ENCODE measurements at regions not wholly inside any gene's neighbourhood (a gene's known extent, or its start where the extent isn't known, plus 50 kb on each side); places are given as distances from the start of the nearest gene placed in this dataset.
A peak's percentile ranks its signal among the peaks of the same experiment; 100 is the strongest.

DNA sequence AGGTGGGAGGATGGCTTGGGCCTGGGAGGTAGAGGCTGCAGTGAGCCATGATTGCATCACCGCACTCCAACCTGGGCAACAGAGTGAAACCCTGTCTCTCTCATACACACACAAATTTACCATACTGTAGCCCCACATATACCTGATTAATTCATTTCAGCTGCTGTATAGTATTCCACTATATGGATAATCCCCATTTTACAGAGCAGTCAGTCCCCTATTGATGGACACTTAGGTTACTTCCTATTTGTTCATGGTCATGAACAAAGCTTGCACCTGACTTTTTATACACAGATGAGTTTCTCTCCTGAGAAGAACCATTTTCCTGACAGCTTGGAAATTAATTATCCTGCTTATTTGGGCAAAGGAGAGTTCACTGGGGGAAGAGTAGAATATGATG lies 59.2 kb downstream of the EMX2 start:
- WGBS, 3 donors = 97 to 100% (median 100%) methylated on average over 1 of the region's 1 CpG
- intact Hi-C loops (cut with DNase I) = no loop called here
- no peak overlapping the region for H3K4me3 ChIP-seq
- no peak overlapping the region for H3K27ac ChIP-seq
- no peaks in the 10 kb centered on the region for H3K4me1 ChIP-seq (ENCODE audit: insufficient read depth)
- TF ChIP-seq POLR2A (IDR thresholded peaks at IDR 0.05) = no peak
- TF ChIP-seq, protein P1, sequence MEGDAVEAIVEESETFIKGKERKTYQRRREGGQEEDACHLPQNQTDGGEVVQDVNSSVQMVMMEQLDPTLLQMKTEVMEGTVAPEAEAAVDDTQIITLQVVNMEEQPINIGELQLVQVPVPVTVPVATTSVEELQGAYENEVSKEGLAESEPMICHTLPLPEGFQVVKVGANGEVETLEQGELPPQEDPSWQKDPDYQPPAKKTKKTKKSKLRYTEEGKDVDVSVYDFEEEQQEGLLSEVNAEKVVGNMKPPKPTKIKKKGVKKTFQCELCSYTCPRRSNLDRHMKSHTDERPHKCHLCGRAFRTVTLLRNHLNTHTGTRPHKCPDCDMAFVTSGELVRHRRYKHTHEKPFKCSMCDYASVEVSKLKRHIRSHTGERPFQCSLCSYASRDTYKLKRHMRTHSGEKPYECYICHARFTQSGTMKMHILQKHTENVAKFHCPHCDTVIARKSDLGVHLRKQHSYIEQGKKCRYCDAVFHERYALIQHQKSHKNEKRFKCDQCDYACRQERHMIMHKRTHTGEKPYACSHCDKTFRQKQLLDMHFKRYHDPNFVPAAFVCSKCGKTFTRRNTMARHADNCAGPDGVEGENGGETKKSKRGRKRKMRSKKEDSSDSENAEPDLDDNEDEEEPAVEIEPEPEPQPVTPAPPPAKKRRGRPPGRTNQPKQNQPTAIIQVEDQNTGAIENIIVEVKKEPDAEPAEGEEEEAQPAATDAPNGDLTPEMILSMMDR (IDR thresholded peaks at IDR 0.05) = no peak
- no peaks in the 10 kb centered on the region for H3K36me3 ChIP-seq
- H3K9me3 ChIP-seq = no peaks in the 10 kb centered on the region
- no peak for DNase-seq
- H3K27me3 ChIP-seq = no peaks in the 10 kb centered on the region

DNA sequence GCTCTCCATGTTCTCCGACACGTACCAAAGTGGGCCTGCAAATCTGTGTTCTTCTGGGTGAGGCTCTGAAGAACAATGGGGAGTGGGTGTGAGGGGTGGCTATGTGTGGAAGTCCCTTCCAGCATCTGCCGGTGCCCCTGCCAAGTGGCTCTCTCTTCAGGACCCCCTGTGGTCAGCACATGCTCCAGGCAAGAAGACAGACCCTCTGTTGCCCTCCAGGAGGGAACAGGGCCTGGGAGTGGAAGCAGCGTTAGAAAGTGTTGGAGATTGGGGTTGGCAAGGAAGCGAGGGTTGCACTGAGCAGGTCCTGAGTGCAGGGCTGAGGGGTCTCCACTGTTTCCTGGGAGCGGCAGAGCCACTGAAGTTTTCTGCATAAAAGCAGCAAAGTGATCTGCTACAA lies 60.5 kb downstream of the EMX2 start:
- no peak overlapping the region for H3K4me3 ChIP-seq
- no peaks in the 10 kb centered on the region for H3K27me3 ChIP-seq
- H3K9me3 ChIP-seq = no peaks in the 10 kb centered on the region
- DNase-seq = no peak
- 91 to 98% (median 93%) methylated on average over 6 of the region's 6 CpGs for WGBS, 3 donors
- no peak overlapping the region for H3K27ac ChIP-seq
- no peaks in the 10 kb centered on the region for H3K36me3 ChIP-seq
- TF ChIP-seq, protein P1 (IDR thresholded peaks at IDR 0.05) = no peak
- TF ChIP-seq EP300 (IDR thresholded peaks at IDR 0.05) = no peak
- no peak for TF ChIP-seq POLR2A (IDR thresholded peaks at IDR 0.05)
- H3K4me1 ChIP-seq (ENCODE audit: insufficient read depth) = no peaks in the 10 kb centered on the region
- intact Hi-C loops (cut with DNase I) = no loop called here

DNA sequence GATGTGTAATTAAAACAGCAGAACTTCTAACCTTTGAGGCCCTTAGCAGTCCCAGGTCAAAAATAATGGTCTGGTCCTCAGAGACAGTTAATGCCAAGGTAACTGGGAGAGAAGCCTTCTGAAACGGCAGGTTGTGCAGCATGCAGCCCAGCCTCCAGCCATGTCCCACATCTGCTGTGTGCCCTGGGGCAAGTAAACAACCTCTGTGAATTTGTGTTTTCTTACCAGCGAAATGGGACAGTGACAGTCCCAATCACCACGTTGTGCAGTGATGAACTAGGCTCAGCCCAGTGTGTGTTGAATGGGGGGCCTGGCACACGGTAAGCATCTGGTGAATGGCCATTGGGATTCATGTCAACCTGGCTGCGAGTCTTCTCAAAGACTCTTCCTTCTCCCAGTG lies 61.2 kb downstream of the EMX2 start:
- 82 to 90% (median 85%) methylated on average over 5 of the region's 5 CpGs for WGBS, 3 donors

DNA sequence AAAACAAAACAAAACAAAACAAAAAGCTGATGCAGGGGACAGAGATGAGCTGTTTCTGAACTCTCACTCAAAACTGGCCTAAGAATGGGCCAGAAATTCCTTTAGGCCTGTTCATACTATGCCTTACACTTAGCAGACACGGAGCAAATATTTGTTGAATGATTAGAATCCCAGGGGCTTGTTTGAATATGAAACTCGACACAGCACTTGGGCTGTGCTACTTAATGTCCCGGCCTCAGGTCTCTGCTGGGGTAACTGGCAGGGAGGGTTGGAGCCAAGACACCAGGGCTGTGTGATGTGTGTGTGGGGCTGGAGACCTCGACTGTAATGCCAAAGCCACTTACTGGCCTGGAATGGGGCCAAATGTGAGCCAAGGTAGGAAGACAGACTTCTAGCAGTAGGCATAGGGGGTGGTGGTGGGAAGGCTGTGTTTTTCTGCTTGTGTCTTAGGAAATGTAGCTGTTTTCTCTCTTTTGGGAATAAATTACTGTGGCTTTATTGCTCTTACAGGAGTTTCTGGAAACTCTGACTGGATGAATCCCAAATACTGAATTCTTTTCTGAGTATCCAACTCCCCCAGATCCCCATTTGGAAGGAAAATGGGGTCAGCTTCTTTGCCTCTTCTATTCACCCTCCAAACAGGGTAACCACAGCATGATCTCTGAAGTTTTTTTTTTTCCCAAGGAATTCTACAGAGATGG lies 66.7 kb downstream of the EMX2 start:
- Histone ChIP-seq H3K4me3 (peak overlapping the region; percentile 12), H3K9me3 (no peaks in the 10 kb centered on the region), H3K27ac (peak overlapping the region in 1 of 2 donors; percentile 6), H3K36me3 (no peaks in the 10 kb centered on the region), H3K27me3 (no peaks in the 10 kb centered on the region), H3K4me1 (ENCODE audit: insufficient read depth) (peaks cover 5% of the 10 kb centered on the region)
- WGBS, 3 donors = 3 to 8% (median 6%) methylated on average over 4 of the region's 4 CpGs
- intact Hi-C loops (cut with DNase I) = no loop called here
- TF ChIP-seq, protein P1 (IDR thresholded peaks at IDR 0.05) = no peak
- TF ChIP-seq POLR2A (IDR thresholded peaks at IDR 0.05) (no peak), EP300 (IDR thresholded peaks at IDR 0.05) (no peak)
- DNase-seq = peak in 4 of 5 donors; percentile 27 to 54 (median 30)

More for the DNA sequence above, 61.2 kb downstream of the EMX2 start:
- DNase-seq = no peak
- Histone ChIP-seq H3K27me3 (no peaks in the 10 kb centered on the region), H3K9me3 (no peaks in the 10 kb centered on the region), H3K4me3 (no peak overlapping the region), H3K36me3 (no peaks in the 10 kb centered on the region), H3K27ac (no peak overlapping the region), H3K4me1 (ENCODE audit: insufficient read depth) (no peaks in the 10 kb centered on the region)
- TF ChIP-seq POLR2A (IDR thresholded peaks at IDR 0.05) (no peak), EP300 (IDR thresholded peaks at IDR 0.05) (no peak)
- TF ChIP-seq, protein P1 (IDR thresholded peaks at IDR 0.05) = no peak
- intact Hi-C loops (cut with DNase I) = no loop called here
